Neural progenitor cell (in vitro differentiated cells): ENCODE measurements at regions not wholly inside any gene's neighbourhood (a gene's known extent, or its start where the extent isn't known, plus 50 kb on each side); places are given as distances from the start of the nearest gene placed in this dataset.

ENCODE experiments used
- DNase-seq: peaks from one replicate; pipeline ENCODE4 v3.0.0-alpha.2; 2016; ENCODE audit warnings: low spot score
- H2AFZ ChIP-seq: fragments of 200-600 bp; sonication (generic); replicated peaks from 2 replicates; pipeline ENCODE4 v1.6.1; 2016; ENCODE audit warnings: antibody characterized with exemption
- H3F3A ChIP-seq: fragments of 200-600 bp; sonication (generic); 2 replicates; pipeline ENCODE4 v1.6.1; 2016; ENCODE audit warnings: antibody characterized with exemption, low read depth
- H3K27ac ChIP-seq: fragments of 200-600 bp; sonication (generic); 2 replicates; pipeline ENCODE4 v1.5.1; 2016; ENCODE audit warnings: mild to moderate bottlenecking
- H3K27me3 ChIP-seq: fragments of 200-600 bp; sonication (generic); 2 replicates; pipeline ENCODE4 v1.6.1; 2016; ENCODE audit warnings: mild to moderate bottlenecking, moderate library complexity
- H3K36me3 ChIP-seq: fragments of 200-600 bp; sonication (generic); 2 replicates; pipeline ENCODE4 v1.5.1; 2016
- H3K4me1 ChIP-seq: fragments of 200-600 bp; sonication (generic); 2 replicates; pipeline ENCODE4 v1.6.1; 2016; ENCODE audit warnings: mixed run types
- H3K4me2 ChIP-seq: fragments of 200-600 bp; sonication (generic); 2 replicates; pipeline ENCODE4 v1.6.1; 2016
- H3K4me3 ChIP-seq: fragments of 200-600 bp; sonication (generic); 2 replicates; pipeline ENCODE4 v1.5.1; 2016
- H3K79me2 ChIP-seq: fragments of 200-600 bp; sonication (generic); 2 replicates; pipeline ENCODE4 v1.6.1; 2016; ENCODE audit warnings: low read depth
- H3K9ac ChIP-seq: fragments of 200-600 bp; sonication (generic); 2 replicates; pipeline ENCODE4 v1.6.1; 2016
- H3K9me3 ChIP-seq: fragments of 200-600 bp; sonication (generic); 2 replicates; pipeline ENCODE4 v1.5.1; 2016; ENCODE audit warnings: low read depth
- H4K20me1 ChIP-seq: fragments of 200-600 bp; sonication (generic); 2 replicates; pipeline ENCODE4 v1.6.1; 2016; ENCODE audit warnings: low read depth
- H3K27ac Mint-ChIP-seq: 3 replicates; pipeline ENCODE4 v1.8.0; 2021; ENCODE audit warnings: mixed read lengths
- H3K27me3 Mint-ChIP-seq: 2 replicates; pipeline ENCODE4 v1.8.0; 2022; ENCODE audit warnings: low read depth, mild to moderate bottlenecking, inconsistent platforms, moderate library complexity, mixed read lengths; ENCODE audit not compliant: insufficient read depth
- H3K36me3 Mint-ChIP-seq: 3 replicates; pipeline ENCODE4 v1.8.0; 2021; ENCODE audit warnings: mixed read lengths
- H3K4me1 Mint-ChIP-seq: 3 replicates; pipeline ENCODE4 v1.8.0; 2021; ENCODE audit warnings: mixed read lengths
- H3K4me3 Mint-ChIP-seq: 3 replicates; pipeline ENCODE4 v1.8.0; 2021; ENCODE audit warnings: mild to moderate bottlenecking, moderate library complexity, mixed read lengths
- H3K9me3 Mint-ChIP-seq: 3 replicates; pipeline ENCODE4 v1.8.0; 2020; ENCODE audit warnings: mixed read lengths
- CTCF ChIP-seq: fragments of 200-600 bp; sonication (generic); IDR thresholded peaks from 2 replicates; pipeline ENCODE4 v1.5.1; 2017; ENCODE audit warnings: antibody characterized with exemption, mild to moderate bottlenecking
- EZH2 ChIP-seq: fragments of 200-600 bp; sonication (generic); IDR thresholded peaks from 2 replicates; pipeline ENCODE4 v1.6.1; 2017; ENCODE audit warnings: antibody characterized with exemption, mild to moderate bottlenecking, moderate library complexity
- EZH2phosphoT487 ChIP-seq: fragments of 200-600 bp; sonication (generic); IDR thresholded peaks from 2 replicates; pipeline ENCODE4 v1.6.1; 2017; ENCODE audit warnings: antibody characterized with exemption

- H3K27me3 ChIP-seq = no peaks in the 10 kb centered on the region
- no peak overlapping the region for H3K9ac ChIP-seq
- no peaks in the 10 kb centered on the region for H3F3A ChIP-seq
- no peaks in the 10 kb centered on the region for H3K9me3 ChIP-seq
- no peaks in the 10 kb centered on the region for H3K79me2 ChIP-seq
- no peaks in the 10 kb centered on the region for H3K36me3 Mint-ChIP-seq
- no peak overlapping the region for H2AFZ ChIP-seq
- H3K9me3 Mint-ChIP-seq = no peaks in the 10 kb centered on the region
- H3K27me3 Mint-ChIP-seq = peaks cover 2% of the 10 kb centered on the region
- H3K4me3 Mint-ChIP-seq = no peak overlapping the region
- no peak overlapping the region for H3K27ac Mint-ChIP-seq
- TF ChIP-seq EZH2phosphoT487 (no peak), CTCF (no peak), EZH2 (no peak)
- no peaks in the 10 kb centered on the region for H3K36me3 ChIP-seq
- no peak for DNase-seq
- H3K4me1 ChIP-seq = no peaks in the 10 kb centered on the region
- H3K4me3 ChIP-seq = no peak overlapping the region
- H3K4me1 Mint-ChIP-seq = no peaks in the 10 kb centered on the region
- no peaks in the 10 kb centered on the region for H4K20me1 ChIP-seq
- H3K27ac ChIP-seq = no peak overlapping the region
- no peak overlapping the region for H3K4me2 ChIP-seq
Measured at GRCh38 chr13:63323441-63323840, 1907.8 kb upstream of the PCDH20 start.

GRCh38 chr13:63311587-63311986, 1895.9 kb upstream of the PCDH20 start:
- no peak overlapping the region for H3K4me3 ChIP-seq
- H3K36me3 ChIP-seq = no peaks in the 10 kb centered on the region
- TF ChIP-seq CTCF (no peak), EZH2phosphoT487 (no peak), EZH2 (no peak)
- H2AFZ ChIP-seq = no peak overlapping the region
- no peaks in the 10 kb centered on the region for H4K20me1 ChIP-seq
- H3K27ac ChIP-seq = no peak overlapping the region
- H3K36me3 Mint-ChIP-seq = no peaks in the 10 kb centered on the region
- peaks cover 3% of the 10 kb centered on the region for H3K27me3 Mint-ChIP-seq
- no peak overlapping the region for H3K4me3 Mint-ChIP-seq
- no peaks in the 10 kb centered on the region for H3K4me1 ChIP-seq
- H3K27me3 ChIP-seq = no peaks in the 10 kb centered on the region
- no peak overlapping the region for H3K27ac Mint-ChIP-seq
- H3K9ac ChIP-seq = no peak overlapping the region
- no peaks in the 10 kb centered on the region for H3F3A ChIP-seq
- H3K4me2 ChIP-seq = no peak overlapping the region
- no peak for DNase-seq
- no peaks in the 10 kb centered on the region for H3K4me1 Mint-ChIP-seq
- H3K79me2 ChIP-seq = no peaks in the 10 kb centered on the region
- no peaks in the 10 kb centered on the region for H3K9me3 ChIP-seq
- H3K9me3 Mint-ChIP-seq = no peaks in the 10 kb centered on the region

GRCh38 chr13:63308549-63309165, 1893.0 kb upstream of the PCDH20 start:
- H2AFZ ChIP-seq = no peak overlapping the region
- no peak overlapping the region for H3K4me3 ChIP-seq
- H3K27ac ChIP-seq = no peak overlapping the region
- H3K27ac Mint-ChIP-seq = no peak overlapping the region
- TF ChIP-seq EZH2phosphoT487 (no peak), EZH2 (no peak), CTCF (no peak)
- no peak overlapping the region for H3K4me2 ChIP-seq
- no peaks in the 10 kb centered on the region for H3K36me3 ChIP-seq
- H3K27me3 Mint-ChIP-seq = peaks cover 5% of the 10 kb centered on the region
- H3K4me1 ChIP-seq = no peaks in the 10 kb centered on the region
- no peaks in the 10 kb centered on the region for H3K4me1 Mint-ChIP-seq
- no peak for DNase-seq
- H3K4me3 Mint-ChIP-seq = no peak overlapping the region
- no peaks in the 10 kb centered on the region for H3K9me3 ChIP-seq
- H3K79me2 ChIP-seq = no peaks in the 10 kb centered on the region
- H4K20me1 ChIP-seq = no peaks in the 10 kb centered on the region
- no peaks in the 10 kb centered on the region for H3K27me3 ChIP-seq
- no peak overlapping the region for H3K9ac ChIP-seq
- no peaks in the 10 kb centered on the region for H3K36me3 Mint-ChIP-seq
- H3F3A ChIP-seq = no peaks in the 10 kb centered on the region
- peaks cover 3% of the 10 kb centered on the region for H3K9me3 Mint-ChIP-seq
